Stomach (tissue), 4 donors: ENCODE measurements at regions not wholly inside any gene's neighbourhood (a gene's known extent, or its start where the extent isn't known, plus 50 kb on each side); places are given as distances from the start of the nearest gene placed in this dataset.

Source experiments
- EP300 ChIP-seq: sonication (generic); formaldehyde crosslinking; IDR thresholded peaks from one replicate; pipeline ENCODE4 v1.6.1; 2017; ENCODE audit warnings: antibody characterized with exemption
- POLR2A ChIP-seq, 4 donors: fragments of 450-650 bp; IDR thresholded peaks; one replicate each; pipeline ENCODE4 v1.6.1; 2016; ENCODE audit warnings: antibody characterized with exemption in 4 of 4, control low read depth in 2 of 4, mild to moderate bottlenecking in 1 of 4, moderate library complexity in 1 of 4
- POLR2AphosphoS5 ChIP-seq, 3 donors: sonication (generic); formaldehyde crosslinking; IDR thresholded peaks; one replicate each; pipeline ENCODE4 v1.6.1; 2016; ENCODE audit warnings: antibody characterized with exemption in 3 of 3
- TF ChIP-seq, protein P1 (sequence below), 7 experiments: fragments of 450-650 bp in 4 of 7; fragments of 200-600 bp in 3 of 7; sonication (generic) in 3 of 7; IDR thresholded peaks; one replicate each; pipeline ENCODE4 v1.5.1; 2016 to 2019; ENCODE audit warnings: antibody characterized with exemption in 7 of 7, control low read depth in 2 of 7, mild to moderate bottlenecking in 1 of 7

DNA sequence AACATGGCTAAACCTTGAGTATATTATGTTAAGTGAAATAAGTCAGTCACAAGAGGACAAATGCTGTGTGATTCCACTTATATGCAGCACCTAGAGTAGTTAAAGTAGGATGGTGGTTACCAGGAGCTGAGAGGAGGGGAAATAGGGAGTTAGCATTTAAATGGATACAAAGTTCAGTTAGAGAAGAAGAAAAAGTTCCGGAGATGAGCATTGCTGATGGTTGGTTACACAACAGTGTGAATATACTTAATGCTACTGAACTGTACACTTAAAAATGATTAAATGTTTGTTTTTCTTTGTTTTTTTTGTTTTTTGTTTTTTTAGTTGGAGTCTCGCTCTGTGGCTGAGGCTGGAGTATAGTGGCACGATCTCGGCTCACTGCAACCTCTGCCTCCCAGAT lies 67.7 kb upstream of the OSTN start:
- TF ChIP-seq, protein P1, sequence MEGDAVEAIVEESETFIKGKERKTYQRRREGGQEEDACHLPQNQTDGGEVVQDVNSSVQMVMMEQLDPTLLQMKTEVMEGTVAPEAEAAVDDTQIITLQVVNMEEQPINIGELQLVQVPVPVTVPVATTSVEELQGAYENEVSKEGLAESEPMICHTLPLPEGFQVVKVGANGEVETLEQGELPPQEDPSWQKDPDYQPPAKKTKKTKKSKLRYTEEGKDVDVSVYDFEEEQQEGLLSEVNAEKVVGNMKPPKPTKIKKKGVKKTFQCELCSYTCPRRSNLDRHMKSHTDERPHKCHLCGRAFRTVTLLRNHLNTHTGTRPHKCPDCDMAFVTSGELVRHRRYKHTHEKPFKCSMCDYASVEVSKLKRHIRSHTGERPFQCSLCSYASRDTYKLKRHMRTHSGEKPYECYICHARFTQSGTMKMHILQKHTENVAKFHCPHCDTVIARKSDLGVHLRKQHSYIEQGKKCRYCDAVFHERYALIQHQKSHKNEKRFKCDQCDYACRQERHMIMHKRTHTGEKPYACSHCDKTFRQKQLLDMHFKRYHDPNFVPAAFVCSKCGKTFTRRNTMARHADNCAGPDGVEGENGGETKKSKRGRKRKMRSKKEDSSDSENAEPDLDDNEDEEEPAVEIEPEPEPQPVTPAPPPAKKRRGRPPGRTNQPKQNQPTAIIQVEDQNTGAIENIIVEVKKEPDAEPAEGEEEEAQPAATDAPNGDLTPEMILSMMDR (IDR thresholded peaks at IDR 0.05), result no peak
- TF ChIP-seq EP300, result no peak
- TF ChIP-seq POLR2AphosphoS5 (IDR thresholded peaks at IDR 0.05), result no peak
- TF ChIP-seq POLR2A (IDR thresholded peaks at IDR 0.05), result no peak
